ENCODE measurements at regions not wholly inside any gene's neighbourhood (a gene's known extent, or its start where the extent isn't known, plus 50 kb on each side); places are given as distances from the start of the nearest gene placed in this dataset.
A peak's percentile ranks its signal among the peaks of the same experiment; 100 is the strongest.

DNA sequence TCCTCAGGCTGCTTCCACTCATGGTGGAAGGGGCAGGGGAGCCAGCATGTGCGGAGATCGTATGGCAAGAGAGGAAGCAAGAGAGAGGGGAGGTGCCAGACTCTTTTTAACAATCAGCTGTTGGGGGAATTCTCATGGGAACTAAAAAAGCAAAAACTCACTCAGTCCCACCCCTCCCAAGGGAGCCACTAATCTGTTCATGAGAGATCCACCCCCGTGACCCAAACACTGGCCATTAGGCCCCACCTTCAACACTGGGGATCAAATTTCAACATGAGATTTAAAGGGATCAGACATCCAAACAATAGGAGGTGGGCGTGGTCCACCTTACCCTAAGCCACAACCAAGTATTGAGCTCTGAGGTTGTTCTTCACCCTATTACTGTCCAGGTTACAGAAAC lies 375.1 kb downstream of the GRIN2B start:
- no peaks in the 10 kb centered on the region for H3K9me3 ChIP-seq
- no peaks in the 10 kb centered on the region for H3K36me3 ChIP-seq
- WGBS, 2 donors (ENCODE audit: low coverage in 1 of 2), result 0 to 48% methylated on average over 1 to 3 of the region's 4 CpGs
- H3K4me1 ChIP-seq, result no peaks in the 10 kb centered on the region
- H3K27ac ChIP-seq, result no peak overlapping the region
- TF ChIP-seq POLR2AphosphoS5 (IDR thresholded peaks at IDR 0.05) (no peak), POLR2A (IDR thresholded peaks at IDR 0.05) (no peak), EP300 (IDR thresholded peaks at IDR 0.05) (no peak)
- H3K4me3 ChIP-seq, result no peak overlapping the region
- no peaks in the 10 kb centered on the region for H3K27me3 ChIP-seq
- ATAC-seq, result no peak

DNA sequence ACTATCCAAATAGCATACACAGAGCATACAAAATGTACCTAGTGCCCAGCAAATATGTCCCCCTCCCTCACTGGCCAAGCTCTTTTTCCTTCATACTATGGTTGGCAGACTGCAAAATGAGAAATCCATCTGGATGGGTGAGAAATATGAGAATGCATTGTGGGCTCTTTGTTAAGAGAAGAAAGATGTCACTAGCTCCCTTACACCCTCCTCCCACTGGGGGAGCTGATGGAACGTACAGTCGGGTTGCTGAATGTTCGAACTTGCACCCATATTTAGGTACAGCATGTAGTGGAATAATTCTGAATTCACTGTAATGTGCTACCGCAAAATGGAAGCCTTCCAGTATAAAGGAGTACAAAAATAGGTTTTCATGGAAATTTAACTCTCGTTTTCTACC lies 377.4 kb downstream of the GRIN2B start:
- 64 to 78% methylated on average over 5 of the region's 5 CpGs for WGBS, 2 donors (ENCODE audit: low coverage in 1 of 2)
- H3K9me3 ChIP-seq, result no peaks in the 10 kb centered on the region
- no peaks in the 10 kb centered on the region for H3K27me3 ChIP-seq
- TF ChIP-seq POLR2A (IDR thresholded peaks at IDR 0.05) (no peak), CTCF (IDR thresholded peaks at IDR 0.05) (no peak), EP300 (IDR thresholded peaks at IDR 0.05) (no peak), POLR2AphosphoS5 (IDR thresholded peaks at IDR 0.05) (no peak)
- H3K4me1 ChIP-seq, result no peaks in the 10 kb centered on the region
- no peak overlapping the region for H3K4me3 ChIP-seq
- ATAC-seq, result no peak
- no peaks in the 10 kb centered on the region for H3K36me3 ChIP-seq
- H3K27ac ChIP-seq, result no peak overlapping the region

GRCh38 chr12:13602172-13602571 lies 379.2 kb downstream of the GRIN2B start:
- no peak for ATAC-seq
- TF ChIP-seq POLR2A (IDR thresholded peaks at IDR 0.05) (no peak), EP300 (IDR thresholded peaks at IDR 0.05) (no peak), CTCF (IDR thresholded peaks at IDR 0.05) (no peak), POLR2AphosphoS5 (IDR thresholded peaks at IDR 0.05) (no peak)
- no peak overlapping the region for H3K4me3 ChIP-seq
- WGBS, 2 donors (ENCODE audit: low coverage in 1 of 2), result 6 to 45% methylated on average over 2 of the region's 2 CpGs
- no peaks in the 10 kb centered on the region for H3K36me3 ChIP-seq
- H3K27me3 ChIP-seq, result no peaks in the 10 kb centered on the region
- H3K9me3 ChIP-seq, result no peaks in the 10 kb centered on the region
- H3K4me1 ChIP-seq, result no peaks in the 10 kb centered on the region
- no peak overlapping the region for H3K27ac ChIP-seq

DNA sequence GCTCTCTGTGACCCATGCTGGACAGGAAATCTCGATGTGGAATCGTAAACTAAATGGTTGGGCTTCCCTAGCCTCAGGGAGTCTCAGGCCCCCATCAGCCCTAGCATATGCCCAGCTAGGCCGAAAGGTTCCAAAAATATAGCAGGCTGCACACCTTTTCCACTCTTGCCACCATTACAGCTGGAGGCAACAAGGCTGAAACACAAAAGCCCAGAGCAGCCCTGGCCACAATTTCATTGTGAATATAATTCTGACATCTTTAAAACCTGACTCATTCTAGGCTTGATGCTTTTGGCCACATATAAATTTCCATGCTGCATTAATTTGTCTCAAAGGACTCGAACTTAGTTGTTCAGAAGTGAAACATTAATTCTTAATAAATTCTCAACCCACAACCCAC lies 382.2 kb downstream of the GRIN2B start:
- H3K4me1 ChIP-seq, result no peaks in the 10 kb centered on the region
- H3K27ac ChIP-seq, result no peak overlapping the region
- TF ChIP-seq POLR2A (IDR thresholded peaks at IDR 0.05) (no peak), CTCF (IDR thresholded peaks at IDR 0.05) (no peak), POLR2AphosphoS5 (IDR thresholded peaks at IDR 0.05) (no peak), EP300 (IDR thresholded peaks at IDR 0.05) (no peak)
- H3K4me3 ChIP-seq, result no peak overlapping the region
- ATAC-seq, result no peak
- no peaks in the 10 kb centered on the region for H3K36me3 ChIP-seq
- WGBS, 2 donors (ENCODE audit: low coverage in 1 of 2), result 57 to 73% methylated on average over 1 to 3 of the region's 4 CpGs
- H3K9me3 ChIP-seq, result no peaks in the 10 kb centered on the region
- H3K27me3 ChIP-seq, result no peaks in the 10 kb centered on the region

DNA sequence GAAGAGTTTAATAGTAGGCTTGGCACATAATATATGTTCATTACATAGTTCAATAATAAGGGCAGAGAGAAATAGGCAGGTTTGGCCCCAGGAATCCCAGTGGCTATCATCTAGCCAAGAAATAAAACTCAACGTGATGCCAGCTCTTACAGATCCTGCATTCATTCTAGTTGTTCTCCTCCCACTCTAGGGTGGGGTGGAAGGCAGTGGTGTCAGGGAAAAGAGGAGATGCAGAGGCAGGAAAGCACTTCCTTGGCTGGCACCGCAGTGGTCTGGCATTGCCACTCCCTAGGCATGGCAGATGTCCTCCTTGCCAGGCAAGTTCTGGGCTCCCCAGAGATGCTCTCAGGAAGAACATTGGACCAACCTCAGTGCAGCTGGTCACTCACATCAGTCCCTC lies 383.6 kb downstream of the GRIN2B start:
- no peak overlapping the region for H3K4me3 ChIP-seq
- H3K9me3 ChIP-seq, result no peaks in the 10 kb centered on the region
- H3K36me3 ChIP-seq, result no peaks in the 10 kb centered on the region
- H3K27ac ChIP-seq, result no peak overlapping the region
- TF ChIP-seq POLR2A (IDR thresholded peaks at IDR 0.05), result no peak
- no peak for TF ChIP-seq POLR2AphosphoS5 (IDR thresholded peaks at IDR 0.05)
- no peak for TF ChIP-seq EP300 (IDR thresholded peaks at IDR 0.05)
- no peak for TF ChIP-seq CTCF (IDR thresholded peaks at IDR 0.05)
- no peaks in the 10 kb centered on the region for H3K4me1 ChIP-seq
- no CpG with 5 or more reads among the region's 2 CpGs for WGBS, 2 donors (ENCODE audit: low coverage in 1 of 2)
- peak; percentile 10 for ATAC-seq
- no peaks in the 10 kb centered on the region for H3K27me3 ChIP-seq
